ENCODE measurements at regions not wholly inside any gene's neighbourhood (a gene's known extent, or its start where the extent isn't known, plus 50 kb on each side); places are given as distances from the start of the nearest gene placed in this dataset.

- in situ Hi-C loops (cut with HindIII; ENCODE audit: low pct_unique_long_range_greater_than_20kb, low sequenced_read_pairs): no loop called here
- DNase-seq (ENCODE audit: low read depth in 1 of 2, low spot score in 1 of 2): no peak
- no peak for TF ChIP-seq JUND (IDR thresholded peaks at IDR 0.05; ENCODE audit: low read depth)
Measured at GRCh38 chr2:60333264-60333663, 220.2 kb downstream of the BCL11A start.

GRCh38 chr2:60331115-60331809, 222.2 kb downstream of the BCL11A start:
- in situ Hi-C loops (cut with HindIII; ENCODE audit: low pct_unique_long_range_greater_than_20kb, low sequenced_read_pairs): no loop called here
- no peak for TF ChIP-seq JUND (IDR thresholded peaks at IDR 0.05; ENCODE audit: low read depth)
- DNase-seq (ENCODE audit: low read depth in 1 of 2, low spot score in 1 of 2): no peak

GRCh38 chr2:60329225-60329624, 224.2 kb downstream of the BCL11A start:
- no peak for TF ChIP-seq JUND (IDR thresholded peaks at IDR 0.05; ENCODE audit: low read depth)
- in situ Hi-C loops (cut with HindIII; ENCODE audit: low pct_unique_long_range_greater_than_20kb, low sequenced_read_pairs): no loop called here
- DNase-seq (ENCODE audit: low read depth in 1 of 2, low spot score in 1 of 2): no peak

GRCh38 chr2:60324536-60324935, 228.9 kb downstream of the BCL11A start:
- in situ Hi-C loops (cut with HindIII; ENCODE audit: low pct_unique_long_range_greater_than_20kb, low sequenced_read_pairs): no loop called here
- no peak for TF ChIP-seq JUND (IDR thresholded peaks at IDR 0.05; ENCODE audit: low read depth)
- DNase-seq (ENCODE audit: low read depth in 1 of 2, low spot score in 1 of 2): no peak

GRCh38 chr2:60321816-60322215, 231.6 kb downstream of the BCL11A start:
- in situ Hi-C loops (cut with HindIII; ENCODE audit: low pct_unique_long_range_greater_than_20kb, low sequenced_read_pairs): no loop called here
- no peak for DNase-seq (ENCODE audit: low read depth in 1 of 2, low spot score in 1 of 2)
- no peak for TF ChIP-seq JUND (IDR thresholded peaks at IDR 0.05; ENCODE audit: low read depth)

- no peak for DNase-seq (ENCODE audit: low read depth in 1 of 2, low spot score in 1 of 2)
- in situ Hi-C loops (cut with HindIII; ENCODE audit: low pct_unique_long_range_greater_than_20kb, low sequenced_read_pairs): no loop called here
- no peak for TF ChIP-seq JUND (IDR thresholded peaks at IDR 0.05; ENCODE audit: low read depth)
Measured at GRCh38 chr2:60320724-60321123, 232.7 kb downstream of the BCL11A start.

GRCh38 chr2:60319031-60319547, 234.4 kb downstream of the BCL11A start:
- TF ChIP-seq JUND (IDR thresholded peaks at IDR 0.05; ENCODE audit: low read depth): no peak
- no peak for DNase-seq (ENCODE audit: low read depth in 1 of 2, low spot score in 1 of 2)
- in situ Hi-C loops (cut with HindIII; ENCODE audit: low pct_unique_long_range_greater_than_20kb, low sequenced_read_pairs): no loop called here

GRCh38 chr2:60318544-60318943, 234.9 kb downstream of the BCL11A start:
- no peak for DNase-seq (ENCODE audit: low read depth in 1 of 2, low spot score in 1 of 2)
- in situ Hi-C loops (cut with HindIII; ENCODE audit: low pct_unique_long_range_greater_than_20kb, low sequenced_read_pairs): no loop called here
- TF ChIP-seq JUND (IDR thresholded peaks at IDR 0.05; ENCODE audit: low read depth): no peak

GRCh38 chr2:60317844-60318243, 235.6 kb downstream of the BCL11A start:
- no peak for TF ChIP-seq JUND (IDR thresholded peaks at IDR 0.05; ENCODE audit: low read depth)
- in situ Hi-C loops (cut with HindIII; ENCODE audit: low pct_unique_long_range_greater_than_20kb, low sequenced_read_pairs): no loop called here
- DNase-seq (ENCODE audit: low read depth in 1 of 2, low spot score in 1 of 2): no peak

GRCh38 chr2:60317034-60317386, 236.4 kb downstream of the BCL11A start:
- DNase-seq (ENCODE audit: low read depth in 1 of 2, low spot score in 1 of 2): no peak

GRCh38 chr2:60316381-60317033, 236.9 kb downstream of the BCL11A start:
- in situ Hi-C loops (cut with HindIII; ENCODE audit: low pct_unique_long_range_greater_than_20kb, low sequenced_read_pairs): no loop called here

More at GRCh38 chr2:60317034-60317386, 236.4 kb downstream of the BCL11A start:
- in situ Hi-C loops (cut with HindIII; ENCODE audit: low pct_unique_long_range_greater_than_20kb, low sequenced_read_pairs): no loop called here
- TF ChIP-seq JUND (IDR thresholded peaks at IDR 0.05; ENCODE audit: low read depth): no peak

GRCh38 chr2:60313470-60314172, 239.8 kb downstream of the BCL11A start:
- in situ Hi-C loops (cut with HindIII; ENCODE audit: low pct_unique_long_range_greater_than_20kb, low sequenced_read_pairs): no loop called here
- no peak for DNase-seq (ENCODE audit: low read depth in 1 of 2, low spot score in 1 of 2)
- TF ChIP-seq JUND (IDR thresholded peaks at IDR 0.05; ENCODE audit: low read depth): no peak

More at GRCh38 chr2:60316381-60317033, 236.9 kb downstream of the BCL11A start:
- TF ChIP-seq JUND (IDR thresholded peaks at IDR 0.05; ENCODE audit: low read depth): no peak
- DNase-seq (ENCODE audit: low read depth in 1 of 2, low spot score in 1 of 2): no peak

- in situ Hi-C loops (cut with HindIII; ENCODE audit: low pct_unique_long_range_greater_than_20kb, low sequenced_read_pairs): no loop called here
- TF ChIP-seq JUND (IDR thresholded peaks at IDR 0.05; ENCODE audit: low read depth): no peak
- no peak for DNase-seq (ENCODE audit: low read depth in 1 of 2, low spot score in 1 of 2)
Measured at GRCh38 chr2:60312618-60313017, 240.8 kb downstream of the BCL11A start.
